Psoas muscle (tissue), 7 donors: ENCODE measurements at regions not wholly inside any gene's neighbourhood (a gene's known extent, or its start where the extent isn't known, plus 50 kb on each side); places are given as distances from the start of the nearest gene placed in this dataset.

Source experiments
- ATAC-seq, 4 donors: fragments of 200-7000 bp; cut with Tn5 transposase; one replicate each; pipeline ENCODE4 v1.9.1; 2020; ENCODE audit warnings: moderate library complexity in 3 of 4, mild to moderate bottlenecking in 2 of 4
- DNase-seq, 2 donors: peaks; one replicate each; pipeline ENCODE4 v3.0.0-alpha.2; 2020
- H3K27ac ChIP-seq: fragments of 200-600 bp; one replicate; pipeline ENCODE4 v1.8.0; 2022
- H3K27me3 ChIP-seq, 3 donors: fragments of 200-600 bp in 1 of 3; one replicate each; pipeline versions ENCODE4 v1.6.1 to v1.8.0; 2013 to 2022; ENCODE audit warnings: low read length in 2 of 3, mild to moderate bottlenecking in 2 of 3, moderate library complexity in 1 of 3; ENCODE audit not compliant: insufficient read depth in 3 of 3
- H3K36me3 ChIP-seq, 2 donors: fragments of 200-600 bp in 1 of 2; one replicate each; pipeline versions ENCODE4 v1.6.1 to v1.8.0; 2013 to 2022; ENCODE audit warnings: low read depth in 1 of 2, mild to moderate bottlenecking in 1 of 2, moderate library complexity in 1 of 2; ENCODE audit not compliant: insufficient read depth in 1 of 2
- H3K4me1 ChIP-seq: fragments of 200-600 bp; one replicate; pipeline ENCODE4 v1.8.0; 2022
- H3K4me3 ChIP-seq: fragments of 200-600 bp; one replicate; pipeline ENCODE4 v1.8.0; 2022; ENCODE audit warnings: mild to moderate bottlenecking
- H3K9me3 ChIP-seq: fragments of 200-600 bp; one replicate; pipeline ENCODE4 v1.8.0; 2022
- WGBS, 3 donors: extraction: QIAGEN DNeasy Blood & Tissue Kit; methylation state at CpG; one replicate each; pipeline versions ENCODE4 v1.1.6 to v1.1.7; 2013; 5-methylcytosine and 5-hydroxymethylcytosine counted together
- intact Hi-C, 2 donors: fragments of 100-400 bp; cut with DNase I; formaldehyde crosslinking; loops; one replicate each; pipeline versions ENCODE4 v1.11.0 to v1.14.2; 2022
- TF ChIP-seq, protein P1 (sequence below): fragments of 200-600 bp; IDR thresholded peaks from one replicate; pipeline ENCODE4 v1.8.0; 2022; ENCODE audit warnings: antibody characterized with exemption
- donor health status: healthy with polysubstance abuse.
- donor health status: DM: no; HTN: no; CAD: no; lungs with moderate emphysema.
- donor health status: Bipolar disorder and iron deficiency.
- donor health status: healthy.
- donor health status: DM: yes; HTN: yes; CAD: no.
- donor health status: DM: no; HTN: no; CAD: no.
- donor health status: DM: yes; HTN: yes; CAD: no.

DNA sequence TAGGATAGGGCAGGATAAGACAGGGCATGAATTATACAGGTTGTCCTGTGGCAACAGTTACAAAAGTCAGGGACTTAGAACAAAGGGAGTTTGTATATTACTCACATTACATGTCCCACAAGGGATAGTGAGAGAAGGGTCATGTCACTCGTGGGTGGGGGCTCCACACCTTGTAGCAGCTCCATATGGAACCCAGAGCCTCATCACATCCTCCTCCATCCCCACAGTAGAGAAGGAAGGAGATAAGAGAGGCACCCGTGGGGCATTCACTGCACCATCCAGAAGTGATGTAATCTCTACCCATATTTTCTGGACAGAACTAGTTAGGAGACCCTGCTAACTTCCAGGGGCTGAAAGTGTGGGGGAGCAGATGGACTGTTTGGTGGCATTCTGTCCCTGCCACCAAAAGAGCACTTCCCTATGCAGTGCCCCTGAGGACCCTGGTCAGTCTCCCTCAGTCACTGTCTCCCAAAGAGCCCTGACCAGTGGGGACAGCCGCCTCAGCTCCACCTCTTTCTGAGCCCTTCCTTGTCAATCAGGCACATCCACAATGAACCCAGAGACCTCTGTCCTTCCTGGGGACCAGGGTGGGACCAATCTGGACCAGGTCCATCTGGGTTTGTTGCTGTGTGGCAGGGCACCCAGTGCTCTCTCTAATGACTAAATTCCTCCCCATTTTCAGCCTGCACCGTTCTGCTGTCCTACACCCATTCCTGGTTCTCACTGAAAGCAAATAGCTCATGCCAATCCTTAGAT is 154.8 kb upstream of the ETV3 start:
- H3K9me3 ChIP-seq = no peaks in the 10 kb centered on the region
- ATAC-seq (no peak), DNase-seq (no peak)
- intact Hi-C loops = no loop called here
- H3K36me3 ChIP-seq = no peaks in the 10 kb centered on the region
- peaks cover 0 to 4% (median 0%) of the 10 kb centered on the region in 3 donors for H3K27me3 ChIP-seq
- WGBS, 3 donors = 49 to 58% (median 56%) methylated on average over 4 of the region's 4 CpGs
- TF ChIP-seq, protein P1, sequence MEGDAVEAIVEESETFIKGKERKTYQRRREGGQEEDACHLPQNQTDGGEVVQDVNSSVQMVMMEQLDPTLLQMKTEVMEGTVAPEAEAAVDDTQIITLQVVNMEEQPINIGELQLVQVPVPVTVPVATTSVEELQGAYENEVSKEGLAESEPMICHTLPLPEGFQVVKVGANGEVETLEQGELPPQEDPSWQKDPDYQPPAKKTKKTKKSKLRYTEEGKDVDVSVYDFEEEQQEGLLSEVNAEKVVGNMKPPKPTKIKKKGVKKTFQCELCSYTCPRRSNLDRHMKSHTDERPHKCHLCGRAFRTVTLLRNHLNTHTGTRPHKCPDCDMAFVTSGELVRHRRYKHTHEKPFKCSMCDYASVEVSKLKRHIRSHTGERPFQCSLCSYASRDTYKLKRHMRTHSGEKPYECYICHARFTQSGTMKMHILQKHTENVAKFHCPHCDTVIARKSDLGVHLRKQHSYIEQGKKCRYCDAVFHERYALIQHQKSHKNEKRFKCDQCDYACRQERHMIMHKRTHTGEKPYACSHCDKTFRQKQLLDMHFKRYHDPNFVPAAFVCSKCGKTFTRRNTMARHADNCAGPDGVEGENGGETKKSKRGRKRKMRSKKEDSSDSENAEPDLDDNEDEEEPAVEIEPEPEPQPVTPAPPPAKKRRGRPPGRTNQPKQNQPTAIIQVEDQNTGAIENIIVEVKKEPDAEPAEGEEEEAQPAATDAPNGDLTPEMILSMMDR = no peak
- H3K4me1 ChIP-seq = no peaks in the 10 kb centered on the region
- no peak overlapping the region for H3K4me3 ChIP-seq
- H3K27ac ChIP-seq = no peak overlapping the region

DNA sequence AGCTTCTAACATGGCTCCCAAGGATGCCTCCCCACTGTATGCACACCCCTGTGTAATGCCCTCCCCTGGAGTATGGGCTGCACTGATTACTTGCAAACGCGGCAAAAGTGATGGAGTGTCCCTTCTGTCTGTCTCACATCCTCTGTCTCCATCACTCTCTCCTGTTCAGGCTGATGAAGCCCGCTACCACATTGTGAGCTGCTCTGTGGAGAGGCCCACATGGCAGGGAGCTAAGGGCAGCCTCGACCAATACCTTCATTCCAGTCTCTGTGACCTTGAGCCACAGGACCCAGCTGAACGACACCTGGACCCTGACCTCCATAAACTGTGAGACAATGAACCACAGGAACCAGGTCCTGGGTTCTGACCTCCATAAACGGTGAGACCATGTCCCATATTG is 154.1 kb upstream of the ETV3 start:
- TF ChIP-seq, protein P1 = no peak
- Histone ChIP-seq H3K36me3 (no peaks in the 10 kb centered on the region), H3K4me1 (no peaks in the 10 kb centered on the region), H3K9me3 (no peaks in the 10 kb centered on the region), H3K27ac (no peak overlapping the region), H3K27me3 (peaks cover 0 to 4% (median 0%) of the 10 kb centered on the region in 3 donors), H3K4me3 (no peak overlapping the region)
- intact Hi-C loops = no loop called here
- ATAC-seq = no peak
- WGBS, 3 donors = 71 to 79% (median 75%) methylated on average over 6 of the region's 6 CpGs
- DNase-seq = no peak

DNA sequence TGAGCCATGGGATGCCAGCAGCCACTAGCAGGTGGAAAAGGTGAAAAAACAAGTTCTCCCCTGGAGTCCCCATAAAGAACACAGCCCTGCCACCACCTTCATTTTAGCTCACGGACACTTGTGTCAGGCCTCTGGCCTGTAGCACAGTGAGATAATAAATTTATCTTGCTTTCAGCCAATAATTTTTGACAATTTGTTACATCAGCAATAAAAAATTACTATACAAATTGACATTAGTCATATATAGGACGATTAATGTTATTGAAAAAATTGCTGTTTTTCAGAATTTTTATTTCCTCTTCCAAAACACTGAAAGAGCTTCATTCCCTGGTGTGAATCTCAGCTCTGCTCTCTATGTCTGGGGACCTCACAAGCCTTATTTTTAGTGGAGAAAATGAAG is 152.9 kb upstream of the ETV3 start:
- H3K4me1 ChIP-seq = no peaks in the 10 kb centered on the region
- no peaks in the 10 kb centered on the region for H3K36me3 ChIP-seq
- intact Hi-C loops = no loop called here
- H3K27ac ChIP-seq = no peak overlapping the region
- no peaks in the 10 kb centered on the region for H3K9me3 ChIP-seq
- DNase-seq (no peak), ATAC-seq (no peak)
- TF ChIP-seq, protein P1 = no peak
- 43 to 51% (median 47%) methylated on average over 2 of the region's 2 CpGs for WGBS, 3 donors
- no peak overlapping the region for H3K4me3 ChIP-seq
- peaks cover 0 to 4% (median 0%) of the 10 kb centered on the region in 3 donors for H3K27me3 ChIP-seq

DNA sequence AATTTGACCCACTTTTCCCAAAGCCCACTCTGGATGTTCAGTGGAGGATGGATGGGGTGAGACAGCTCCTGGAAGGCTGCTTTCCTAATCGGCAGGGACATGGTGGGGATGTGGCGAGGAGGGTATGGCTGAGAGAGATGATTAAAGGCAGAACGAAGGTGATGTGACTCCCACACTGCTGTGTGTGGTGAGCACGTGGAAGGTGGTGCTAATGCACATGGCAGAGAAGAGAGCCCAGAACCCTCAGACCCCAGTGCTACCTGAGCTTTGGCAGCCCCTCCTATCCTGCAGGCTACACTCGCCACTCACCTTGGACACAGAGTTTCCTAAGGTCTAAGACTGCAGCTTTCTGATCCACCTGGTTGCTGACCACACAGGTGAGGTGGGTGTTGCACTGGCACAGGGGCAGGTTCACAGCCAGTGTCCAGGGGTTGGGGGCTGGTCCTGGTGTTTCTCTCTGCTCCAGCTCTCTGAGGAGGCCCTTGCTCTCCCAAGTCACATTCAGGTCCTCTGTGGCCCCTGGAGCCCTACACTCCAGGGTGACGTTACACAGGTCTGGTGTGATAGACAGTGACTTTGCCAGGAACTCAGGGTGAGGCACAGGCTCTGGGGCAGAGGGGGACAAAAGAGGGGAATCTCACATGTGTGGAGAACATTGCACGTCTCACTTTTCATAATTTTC is 151.4 kb upstream of the ETV3 start:
- intact Hi-C loops = no loop called here
- DNase-seq = no peak
- TF ChIP-seq, protein P1 = no peak
- H3K4me1 ChIP-seq = no peaks in the 10 kb centered on the region
- no peak overlapping the region for H3K4me3 ChIP-seq
- WGBS, 3 donors = 57 to 67% (median 65%) methylated on average over 7 of the region's 7 CpGs
- H3K36me3 ChIP-seq = no peaks in the 10 kb centered on the region
- H3K27ac ChIP-seq = no peak overlapping the region
- no peaks in the 10 kb centered on the region for H3K9me3 ChIP-seq
- no peak for ATAC-seq
- peaks cover 0 to 4% (median 1%) of the 10 kb centered on the region in 3 donors for H3K27me3 ChIP-seq
